ENCODE measurements at regions not wholly inside any gene's neighbourhood (a gene's known extent, or its start where the extent isn't known, plus 50 kb on each side); places are given as distances from the start of the nearest gene placed in this dataset.

GRCh38 chr17:13365331-13365730 lies 236.4 kb downstream of the HS3ST3A1 start:
- DNase-seq (ENCODE audit: low read depth, low spot score) = no peak
- no peak overlapping the region for H3K4me3 ChIP-seq (ENCODE audit: low read length)

- no peak for DNase-seq (ENCODE audit: low read depth, low spot score)
- no peak overlapping the region for H3K4me3 ChIP-seq (ENCODE audit: low read length)
Observed at GRCh38 chr17:13363771-13364170, 238.0 kb downstream of the HS3ST3A1 start.

GRCh38 chr17:13362341-13363122 lies 239.2 kb downstream of the HS3ST3A1 start:
- DNase-seq (ENCODE audit: low read depth, low spot score) = no peak
- H3K4me3 ChIP-seq (ENCODE audit: low read length) = no peak overlapping the region

- DNase-seq (ENCODE audit: low read depth, low spot score) = no peak
Observed at GRCh38 chr17:13359774-13360173, 242.0 kb downstream of the HS3ST3A1 start.

GRCh38 chr17:13355054-13355453 lies 246.7 kb downstream of the HS3ST3A1 start:
- no peak for DNase-seq (ENCODE audit: low read depth, low spot score)
- no peak overlapping the region for H3K4me3 ChIP-seq (ENCODE audit: low read length)

More at GRCh38 chr17:13359774-13360173, 242.0 kb downstream of the HS3ST3A1 start:
- H3K4me3 ChIP-seq (ENCODE audit: low read length) = no peak overlapping the region

GRCh38 chr17:13353590-13353989 lies 248.1 kb downstream of the HS3ST3A1 start:
- no peak for DNase-seq (ENCODE audit: low read depth, low spot score)
- H3K4me3 ChIP-seq (ENCODE audit: low read length) = no peak overlapping the region

GRCh38 chr17:13352747-13353415 lies 248.8 kb downstream of the HS3ST3A1 start:
- no peak overlapping the region for H3K4me3 ChIP-seq (ENCODE audit: low read length)
- no peak for DNase-seq (ENCODE audit: low read depth, low spot score)

GRCh38 chr17:13351046-13351445 lies 250.7 kb downstream of the HS3ST3A1 start:
- DNase-seq (ENCODE audit: low read depth, low spot score) = no peak
- no peak overlapping the region for H3K4me3 ChIP-seq (ENCODE audit: low read length)

- H3K4me3 ChIP-seq (ENCODE audit: low read length) = no peak overlapping the region
- no peak for DNase-seq (ENCODE audit: low read depth, low spot score)
Observed at GRCh38 chr17:13350466-13350865, 251.3 kb downstream of the HS3ST3A1 start.

GRCh38 chr17:13346996-13347762 lies 254.6 kb downstream of the HS3ST3A1 start:
- DNase-seq (ENCODE audit: low read depth, low spot score) = no peak
- H3K4me3 ChIP-seq (ENCODE audit: low read length) = no peak overlapping the region

GRCh38 chr17:13346592-13346991 lies 255.1 kb downstream of the HS3ST3A1 start:
- H3K4me3 ChIP-seq (ENCODE audit: low read length) = no peak overlapping the region
- DNase-seq (ENCODE audit: low read depth, low spot score) = no peak

- H3K4me3 ChIP-seq (ENCODE audit: low read length) = no peak overlapping the region
- DNase-seq (ENCODE audit: low read depth, low spot score) = no peak
Observed at GRCh38 chr17:13346081-13346533, 255.6 kb downstream of the HS3ST3A1 start.

GRCh38 chr17:13338421-13338820 lies 263.3 kb downstream of the HS3ST3A1 start:
- no peak overlapping the region for H3K4me3 ChIP-seq (ENCODE audit: low read length)

GRCh38 chr17:13337864-13338371 lies 263.8 kb downstream of the HS3ST3A1 start:
- H3K4me3 ChIP-seq (ENCODE audit: low read length) = no peak overlapping the region
- DNase-seq (ENCODE audit: low read depth, low spot score) = peak; percentile 24

More at GRCh38 chr17:13338421-13338820, 263.3 kb downstream of the HS3ST3A1 start:
- DNase-seq (ENCODE audit: low read depth, low spot score) = no peak

GRCh38 chr17:13337151-13337550 lies 264.6 kb downstream of the HS3ST3A1 start:
- no peak overlapping the region for H3K4me3 ChIP-seq (ENCODE audit: low read length)
- no peak for DNase-seq (ENCODE audit: low read depth, low spot score)

- H3K4me3 ChIP-seq (ENCODE audit: low read length) = no peak overlapping the region
- DNase-seq (ENCODE audit: low read depth, low spot score) = no peak
Observed at GRCh38 chr17:13334374-13334773, 267.4 kb downstream of the HS3ST3A1 start.

- no peak overlapping the region for H3K4me3 ChIP-seq (ENCODE audit: low read length)
- no peak for DNase-seq (ENCODE audit: low read depth, low spot score)
Observed at GRCh38 chr17:13333661-13334060, 268.1 kb downstream of the HS3ST3A1 start.

GRCh38 chr17:13332207-13332606 lies 269.5 kb downstream of the HS3ST3A1 start:
- DNase-seq (ENCODE audit: low read depth, low spot score) = no peak
- H3K4me3 ChIP-seq (ENCODE audit: low read length) = no peak overlapping the region

- H3K4me3 ChIP-seq (ENCODE audit: low read length) = no peak overlapping the region
- DNase-seq (ENCODE audit: low read depth, low spot score) = no peak
Observed at GRCh38 chr17:13329421-13329820, 272.3 kb downstream of the HS3ST3A1 start.

GRCh38 chr17:13323990-13324389 lies 277.7 kb downstream of the HS3ST3A1 start:
- DNase-seq (ENCODE audit: low read depth, low spot score) = no peak
- no peak overlapping the region for H3K4me3 ChIP-seq (ENCODE audit: low read length)
